OCI-LY7 (cell line): ENCODE measurements at regions not wholly inside any gene's neighbourhood (a gene's known extent, or its start where the extent isn't known, plus 50 kb on each side); places are given as distances from the start of the nearest gene placed in this dataset.

Experiments used
- BruUV-seq: library from RNA; stranded (reverse); fragments of 400-500 nt; replicated peaks from 2 replicates; lab custom pipeline; 2021; lab: Mats Ljungman, UMichigan
- CTCF ChIA-PET: fragments of 300-600 bp; sonication (Branson Sonifier 250); formaldehyde crosslinking; loops from one replicate; lab custom pipeline; 2022; ENCODE audit warnings: antibody characterized with exemption; ENCODE audit not compliant: unreplicated experiment; lab: Charles Lee
- POLR2A ChIA-PET: fragments of 300-600 bp; sonication (Branson Sonifier 250); formaldehyde crosslinking; loops from one replicate; lab custom pipeline; 2022; ENCODE audit warnings: antibody characterized with exemption; lab: Charles Lee
- DNase-seq: peaks from one replicate; pipeline ENCODE4 v3.0.0-alpha.2; 2015; ENCODE audit warnings: low spot score
- H2AFZ ChIP-seq: fragments of 200-600 bp; sonication (generic), shearing (Covaris generic); 2 replicates; pipeline ENCODE4 v1.6.1; 2014; ENCODE audit warnings: mild to moderate bottlenecking, antibody characterized with exemption, low read length, moderate library complexity
- H3K27ac ChIP-seq: fragments of 200-600 bp; sonication (generic); 2 replicates; pipeline ENCODE4 v1.5.1; 2014; ENCODE audit warnings: mixed run types, low read depth, mild to moderate bottlenecking, moderate library complexity, low read length, inconsistent platforms; ENCODE audit not compliant: poor library complexity, severe bottlenecking
- H3K36me3 ChIP-seq: fragments of 200-600 bp; sonication (generic); 2 replicates; pipeline ENCODE4 v1.6.1; 2014; ENCODE audit warnings: mild to moderate bottlenecking, antibody characterized with exemption, low read length, moderate library complexity, mixed read lengths; ENCODE audit not compliant: insufficient read depth
- H3K4me1 ChIP-seq: fragments of 200-600 bp; sonication (generic); 2 replicates; pipeline ENCODE4 v1.5.1; 2014; ENCODE audit warnings: mild to moderate bottlenecking, low read length; ENCODE audit not compliant: insufficient read depth, poor library complexity, severe bottlenecking
- H3K4me2 ChIP-seq: fragments of 200-600 bp; sonication (generic); 2 replicates; pipeline ENCODE4 v1.6.1; 2014; ENCODE audit warnings: mild to moderate bottlenecking, low read length
- H3K4me3 ChIP-seq: fragments of 200-600 bp; sonication (generic); 2 replicates; pipeline ENCODE4 v1.5.1; 2014; ENCODE audit warnings: mild to moderate bottlenecking, low read depth, low read length; ENCODE audit not compliant: poor library complexity, severe bottlenecking
- H3K79me2 ChIP-seq: fragments of 200-600 bp; sonication (generic); 2 replicates; pipeline ENCODE4 v1.6.1; 2016; ENCODE audit warnings: low read depth, mild to moderate bottlenecking, low read length, moderate library complexity, mixed read lengths; ENCODE audit not compliant: insufficient read depth
- H3K9me2 ChIP-seq: fragments of 200-600 bp; sonication (generic); 2 replicates; pipeline ENCODE4 v1.6.1; 2016; ENCODE audit warnings: mild to moderate bottlenecking, low read length, mixed read lengths; ENCODE audit not compliant: insufficient read depth
- H3K9me3 ChIP-seq: fragments of 200-600 bp; sonication (generic); 2 replicates; pipeline ENCODE4 v1.6.1; 2014; ENCODE audit warnings: mild to moderate bottlenecking, mixed run types, low read length, mixed read lengths
- H4K20me1 ChIP-seq: fragments of 200-600 bp; sonication (generic); 2 replicates; pipeline ENCODE4 v1.6.1; 2014; ENCODE audit warnings: mild to moderate bottlenecking, antibody characterized with exemption, low read length, moderate library complexity, mixed read lengths; ENCODE audit not compliant: insufficient read depth
- CTCF ChIP-seq: fragments of 200-600 bp; sonication (generic); conservative IDR thresholded peaks from 2 replicates; pipeline ENCODE4 v1.5.1; 2014; ENCODE audit warnings: mild to moderate bottlenecking, antibody characterized with exemption, low read length, moderate library complexity, mixed read lengths
- EZH2phosphoT487 ChIP-seq: fragments of 200-600 bp; sonication (generic); IDR thresholded peaks from 2 replicates; pipeline ENCODE4 v1.6.1; 2018; ENCODE audit warnings: low read depth, borderline replicate concordance, mild to moderate bottlenecking, mixed run types, antibody characterized with exemption, low read length, moderate library complexity, mixed read lengths
- intact Hi-C: fragments of 100-400 bp; cut with micrococcal nuclease; formaldehyde crosslinking; loops from one replicate; pipeline ENCODE4 v1.10.0; 2022; ENCODE audit not compliant: unreplicated experiment

GRCh38 chr14:104394409-104394851, 185.1 kb upstream of the C14orf180 start:
- no peaks in the 10 kb centered on the region for H3K9me3 ChIP-seq
- no peaks in the 10 kb centered on the region for H4K20me1 ChIP-seq
- BruUV-seq: no TSS peak
- DNase-seq: peak; percentile 55
- intact Hi-C loops: no loop called here
- H3K36me3 ChIP-seq: no peaks in the 10 kb centered on the region
- POLR2A ChIA-PET: no interaction called here
- H3K4me2 ChIP-seq: peak overlapping the region; percentile 54
- H3K4me1 ChIP-seq: peaks cover 55% of the 10 kb centered on the region
- CTCF ChIA-PET: no interaction called here
- H3K79me2 ChIP-seq: no peaks in the 10 kb centered on the region
- TF ChIP-seq EZH2phosphoT487: no peak
- no peak for TF ChIP-seq CTCF
- no peak overlapping the region for H2AFZ ChIP-seq
- H3K27ac ChIP-seq: peak overlapping the region; percentile 16
- H3K4me3 ChIP-seq: no peak overlapping the region
- no peaks in the 10 kb centered on the region for H3K9me2 ChIP-seq

GRCh38 chr14:104395276-104395675, 184.3 kb upstream of the C14orf180 start:
- POLR2A ChIA-PET: no interaction called here
- H3K9me2 ChIP-seq: no peaks in the 10 kb centered on the region
- TF ChIP-seq EZH2phosphoT487 (no peak), CTCF (no peak)
- H3K79me2 ChIP-seq: no peaks in the 10 kb centered on the region
- no peak overlapping the region for H3K4me3 ChIP-seq
- peaks cover 55% of the 10 kb centered on the region for H3K4me1 ChIP-seq
- no TSS peak for BruUV-seq
- H3K9me3 ChIP-seq: no peaks in the 10 kb centered on the region
- DNase-seq: no peak
- intact Hi-C loops: no loop called here
- H2AFZ ChIP-seq: no peak overlapping the region; the same call in 1 of the 2 replicates
- CTCF ChIA-PET: interaction anchor here (0.6 kb wide), 1 partner anchor 258 kb away, joined by 3 read pairs; no protein-coding TSS in a partner anchor
- no peak overlapping the region for H3K27ac ChIP-seq
- no peaks in the 10 kb centered on the region for H3K36me3 ChIP-seq
- H3K4me2 ChIP-seq: 0 out of 2 replicates have a peak overlapping the region, but pooled peaks have one; percentile 20
- no peaks in the 10 kb centered on the region for H4K20me1 ChIP-seq

- Histone ChIP-seq H3K4me2 (peak overlapping the region; percentile 20; the same call in 1 of the 2 replicates), H3K9me3 (no peaks in the 10 kb centered on the region), H4K20me1 (no peaks in the 10 kb centered on the region), H3K9me2 (no peaks in the 10 kb centered on the region), H3K79me2 (no peaks in the 10 kb centered on the region), H3K36me3 (no peaks in the 10 kb centered on the region), H2AFZ (no peak overlapping the region), H3K27ac (no peak overlapping the region), H3K4me3 (no peak overlapping the region), H3K4me1 (peaks cover 55% of the 10 kb centered on the region)
- ChIA-PET POLR2A (no interaction called here), CTCF (no interaction called here)
- intact Hi-C loops: no loop called here
- TF ChIP-seq CTCF (no peak), EZH2phosphoT487 (no peak)
- peak; percentile 13 for DNase-seq
- BruUV-seq: no TSS peak
Measured at GRCh38 chr14:104395941-104396681, 183.5 kb upstream of the C14orf180 start.
